C4-2B (cell line): ENCODE measurements at regions not wholly inside any gene's neighbourhood (a gene's known extent, or its start where the extent isn't known, plus 50 kb on each side); places are given as distances from the start of the nearest gene placed in this dataset.

ENCODE experiments used
- H3K27ac ChIP-seq: fragments of 450-650 bp; 2 replicates; pipeline ENCODE4 v1.5.1; 2017
- CTCF ChIP-seq: fragments of 450-650 bp; conservative IDR thresholded peaks from 2 replicates; pipeline ENCODE4 v1.5.1; 2017; ENCODE audit warnings: mild to moderate bottlenecking
- ZFX ChIP-seq: fragments of 450-650 bp; IDR thresholded peaks from 2 replicates; pipeline ENCODE4 v1.6.1; 2017

DNA sequence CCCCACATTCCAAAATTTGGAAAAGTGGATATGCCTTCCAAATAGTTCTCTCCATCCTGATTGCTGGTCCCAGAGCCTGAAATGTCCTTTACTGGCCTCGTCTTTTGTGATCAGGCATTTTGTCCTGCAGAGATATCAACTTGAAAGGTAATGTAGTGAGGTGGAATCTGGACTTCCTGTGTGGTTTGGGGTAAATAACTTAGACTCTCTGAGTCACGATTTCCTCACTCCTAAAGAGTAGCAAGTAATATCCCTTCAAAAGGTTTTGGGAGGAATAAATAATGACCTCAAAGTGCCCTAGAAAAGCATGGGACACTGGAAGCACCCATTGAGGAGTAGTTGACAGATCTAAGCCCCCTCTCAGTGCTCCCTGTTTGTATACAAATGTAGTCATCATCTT is 426.6 kb downstream of the OMA1 start:
- H3K27ac ChIP-seq, result no peak overlapping the region
- no peak for TF ChIP-seq CTCF
- TF ChIP-seq ZFX, result no peak

DNA sequence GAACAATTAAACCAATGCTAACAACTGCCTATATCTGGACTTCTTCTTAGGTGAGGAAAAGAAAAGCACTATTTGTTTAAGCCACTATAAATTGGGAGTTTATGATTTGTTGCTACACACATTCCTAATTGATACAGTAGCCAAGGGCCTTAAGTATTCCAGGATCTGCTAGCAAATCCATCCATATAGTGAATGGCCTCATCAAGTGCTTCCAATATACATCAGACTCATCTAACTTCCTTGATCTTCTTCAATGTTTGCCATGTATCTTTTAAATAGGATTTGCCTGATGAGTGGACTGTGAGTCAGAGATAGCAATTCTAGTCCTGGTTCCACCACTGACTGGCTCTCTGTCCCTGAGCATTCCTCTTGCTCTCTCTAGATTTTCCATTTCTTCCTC is 430.2 kb downstream of the OMA1 start:
- TF ChIP-seq CTCF (no peak), ZFX (no peak)
- no peak overlapping the region for H3K27ac ChIP-seq

- no peak overlapping the region for H3K27ac ChIP-seq
- TF ChIP-seq ZFX, result no peak
- no peak for TF ChIP-seq CTCF
These were observed 436.8 kb downstream of the OMA1 start for GRCh38 chr1:58109646-58110200.

GRCh38 chr1:58108783-58109182 is 437.7 kb downstream of the OMA1 start:
- no peak overlapping the region for H3K27ac ChIP-seq
- TF ChIP-seq ZFX (no peak), CTCF (no peak)

DNA sequence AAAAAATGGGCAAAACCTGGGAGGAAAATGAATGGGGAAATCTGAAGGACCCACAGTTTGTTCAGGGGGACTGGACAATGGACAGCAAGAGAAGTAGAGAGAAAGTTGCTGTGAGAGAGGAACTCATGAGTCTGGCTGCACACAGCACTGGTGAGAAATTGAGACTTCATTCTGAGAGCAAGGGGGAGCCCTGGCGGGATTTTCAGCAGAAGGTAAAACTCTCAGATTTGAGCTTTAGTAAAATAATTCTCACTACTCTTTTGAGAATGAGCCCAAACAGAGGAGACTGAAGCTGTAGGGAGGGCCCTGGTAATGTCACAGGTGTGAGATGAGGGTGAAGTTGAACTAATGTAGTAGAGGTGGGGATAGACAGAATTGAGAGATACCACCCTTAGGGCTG is 438.6 kb downstream of the OMA1 start:
- no peak overlapping the region for H3K27ac ChIP-seq
- TF ChIP-seq ZFX, result no peak
- no peak for TF ChIP-seq CTCF

DNA sequence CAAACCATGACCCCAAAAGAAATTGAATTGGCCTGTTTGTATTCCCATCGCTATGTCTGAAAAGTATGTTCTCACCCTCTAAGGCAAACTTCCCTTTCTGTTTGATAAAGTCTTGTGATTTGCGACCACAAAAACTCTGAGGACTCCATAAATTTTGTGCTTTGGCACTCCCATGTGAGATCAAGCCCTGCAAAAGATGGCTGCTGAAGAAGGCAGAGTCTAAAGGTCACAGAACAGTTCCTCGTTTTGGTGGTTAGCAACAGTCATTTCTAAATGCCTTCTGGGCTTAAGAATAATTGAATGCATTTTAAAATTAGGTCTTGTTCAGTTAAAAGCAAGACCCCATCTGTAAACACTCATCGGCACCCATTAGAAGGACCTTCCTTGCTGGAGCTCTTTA is 441.6 kb downstream of the OMA1 start:
- TF ChIP-seq ZFX (no peak), CTCF (no peak)
- no peak overlapping the region for H3K27ac ChIP-seq

DNA sequence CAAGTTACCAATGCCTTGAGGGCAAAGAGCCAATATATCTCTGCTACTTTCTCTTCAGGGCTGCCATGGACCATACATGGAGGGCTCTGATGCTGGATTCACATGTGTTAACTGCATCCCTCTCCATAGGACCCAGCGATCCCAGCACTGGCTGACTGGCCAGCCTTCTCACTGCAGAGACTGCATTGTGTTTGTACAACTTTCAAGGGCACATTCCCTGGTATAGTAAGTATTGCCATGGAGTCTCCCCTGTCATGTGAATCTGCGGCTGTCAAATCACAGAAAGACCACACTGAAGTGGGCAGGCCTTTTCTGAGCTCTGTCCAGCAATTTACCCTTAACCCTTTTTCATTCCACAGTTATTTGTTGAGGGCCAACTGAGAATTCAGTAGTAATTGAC is 449.8 kb downstream of the OMA1 start:
- no peak overlapping the region for H3K27ac ChIP-seq
- no peak for TF ChIP-seq ZFX
- no peak for TF ChIP-seq CTCF
